ENCODE measurements at regions not wholly inside any gene's neighbourhood (a gene's known extent, or its start where the extent isn't known, plus 50 kb on each side); places are given as distances from the start of the nearest gene placed in this dataset.

GRCh38 chr12:92537290-92537960 lies 165.4 kb upstream of the PLEKHG7 start (continued):
- TF ChIP-seq BCL6B (tag by site-specific recombination; IDR thresholded peaks at IDR 0.05) (no peak), WT1 (tag by site-specific recombination; IDR thresholded peaks at IDR 0.05) (no peak), ZNF114 (tag by site-specific recombination; IDR thresholded peaks at IDR 0.05) (no peak)

- Histone ChIP-seq H3K4me1 (ENCODE audit: control insufficient read depth, insufficient read depth, low read length) (peaks cover 3% of the 10 kb centered on the region; the same call in 1 of the 2 replicates), H3K9me3 (ENCODE audit: control insufficient read depth, insufficient read depth, low read depth, low read length) (no peaks in the 10 kb centered on the region), H3K36me3 (ENCODE audit: control insufficient read depth in 2 of 2, insufficient read depth in 1 of 2, low read length in 2 of 2) (no peaks in the 10 kb centered on the region), H3K27ac (ENCODE audit: extremely low read depth, low read depth, low read length) (no peak overlapping the region), H3K4me3 (ENCODE audit: low read depth, low read length) (no peak overlapping the region)
- CTCF ChIA-PET: no interaction called here
- POLR2A ChIA-PET: no interaction called here
- TF ChIP-seq ZNF292 (tag by site-specific recombination; IDR thresholded peaks at IDR 0.05; ENCODE audit: borderline replicate concordance, low read depth) (no peak), ZSCAN30 (tag by site-specific recombination; IDR thresholded peaks at IDR 0.05) (no peak), ZNF146 (tag by site-specific recombination; IDR thresholded peaks at IDR 0.05) (no peak), KLF8 (tag by site-specific recombination; IDR thresholded peaks at IDR 0.05) (no peak), ZNF658 (tag by site-specific recombination; IDR thresholded peaks at IDR 0.05) (no peak), ZNF274 (IDR thresholded peaks at IDR 0.05; ENCODE audit: low read length) (no peak), ZNF274 (tag by site-specific recombination; IDR thresholded peaks at IDR 0.05; ENCODE audit: borderline replicate concordance) (no peak), KLF9 (tag by site-specific recombination; IDR thresholded peaks at IDR 0.05; ENCODE audit: low read depth) (no peak), ZNF2 (tag by site-specific recombination; IDR thresholded peaks at IDR 0.05) (no peak), ZNF426 (tag by site-specific recombination; IDR thresholded peaks at IDR 0.05) (no peak), SP3 (tag by site-specific recombination; IDR thresholded peaks at IDR 0.05) (no peak), ZNF692 (tag by site-specific recombination; IDR thresholded peaks at IDR 0.05) (no peak), MEIS1 (CRISPR knock-in tag; IDR thresholded peaks at IDR 0.05; ENCODE audit: borderline replicate concordance) (no peak), ZNF223 (tag by site-specific recombination; IDR thresholded peaks at IDR 0.05) (no peak), ZNF521 (tag by site-specific recombination; IDR thresholded peaks at IDR 0.05) (no peak), ZBTB17 (tag by site-specific recombination; IDR thresholded peaks at IDR 0.05) (no peak), ZNF704 (tag by site-specific recombination; IDR thresholded peaks at IDR 0.05) (no peak)
Measured at GRCh38 chr12:92535961-92536360, 166.8 kb upstream of the PLEKHG7 start.

GRCh38 chr12:92533280-92533890 lies 169.4 kb upstream of the PLEKHG7 start:
- Histone ChIP-seq H3K9me3 (ENCODE audit: control insufficient read depth, insufficient read depth, low read depth, low read length) (no peaks in the 10 kb centered on the region), H3K36me3 (ENCODE audit: control insufficient read depth in 2 of 2, insufficient read depth in 1 of 2, low read length in 2 of 2) (no peaks in the 10 kb centered on the region), H3K4me1 (ENCODE audit: control insufficient read depth, insufficient read depth, low read length) (peaks cover 3% of the 10 kb centered on the region; the same call in 1 of the 2 replicates), H3K27ac (ENCODE audit: extremely low read depth, low read depth, low read length) (no peak overlapping the region), H3K4me3 (ENCODE audit: low read depth, low read length) (no peak overlapping the region)
- ChIA-PET CTCF (no interaction called here), POLR2A (no interaction called here)
- no peak for TF ChIP-seq ZNF19 (tag by site-specific recombination; IDR thresholded peaks at IDR 0.05; ENCODE audit: low read depth)
- no peak for TF ChIP-seq ZNF16 (tag by site-specific recombination; IDR thresholded peaks at IDR 0.05; ENCODE audit: low read depth)
- no peak for TF ChIP-seq ZBTB11 (tag by site-specific recombination; conservative IDR thresholded peaks at IDR 0.05; ENCODE audit: low read depth)
- TF ChIP-seq ZNF658 (tag by site-specific recombination; IDR thresholded peaks at IDR 0.05): no peak
- TF ChIP-seq ZBTB48 (tag by site-specific recombination; IDR thresholded peaks at IDR 0.05): no peak
- no peak for TF ChIP-seq ZNF416 (tag by site-specific recombination; IDR thresholded peaks at IDR 0.05)
